Hepatocyte (in vitro differentiated cells): ENCODE measurements at regions not wholly inside any gene's neighbourhood (a gene's known extent, or its start where the extent isn't known, plus 50 kb on each side); places are given as distances from the start of the nearest gene placed in this dataset.

ENCODE experiments used
- DNase-seq: peaks from one replicate; pipeline ENCODE4 v3.0.0-alpha.2; 2016; ENCODE audit warnings: low spot score
- H2AFZ ChIP-seq: fragments of 200-600 bp; sonication (generic); 2 replicates; pipeline ENCODE4 v1.6.0; 2016; ENCODE audit warnings: antibody characterized with exemption, mild to moderate bottlenecking
- H3K27ac ChIP-seq: fragments of 200-600 bp; sonication (generic); 2 replicates; pipeline ENCODE4 v1.5.1; 2016; ENCODE audit warnings: mild to moderate bottlenecking
- H3K27me3 ChIP-seq: fragments of 200-600 bp; sonication (generic); 2 replicates; pipeline ENCODE4 v1.6.1; 2016
- H3K36me3 ChIP-seq: fragments of 200-600 bp; sonication (generic); replicated peaks from 2 replicates; pipeline ENCODE4 v1.5.1; 2016; ENCODE audit warnings: low read depth; ENCODE audit not compliant: insufficient read depth
- H3K4me1 ChIP-seq: fragments of 200-600 bp; sonication (generic); 2 replicates; pipeline ENCODE4 v1.5.1; 2016; ENCODE audit warnings: mild to moderate bottlenecking, moderate library complexity; ENCODE audit not compliant: insufficient read depth
- H3K4me2 ChIP-seq: fragments of 200-600 bp; sonication (generic); 2 replicates; pipeline ENCODE4 v1.6.0; 2016
- H3K4me3 ChIP-seq: fragments of 200-600 bp; sonication (generic); 2 replicates; pipeline ENCODE4 v1.5.1; 2016; ENCODE audit warnings: mild to moderate bottlenecking
- H3K79me2 ChIP-seq: fragments of 200-600 bp; sonication (generic); 2 replicates; pipeline ENCODE4 v1.6.0; 2017; ENCODE audit warnings: mild to moderate bottlenecking
- H3K9me2 ChIP-seq: fragments of 200-600 bp; sonication (generic); replicated peaks from 2 replicates; pipeline ENCODE4 v1.6.0; 2017; ENCODE audit warnings: mild to moderate bottlenecking; ENCODE audit not compliant: insufficient read depth
- H3K9me3 ChIP-seq: fragments of 200-600 bp; sonication (generic); 2 replicates; pipeline ENCODE4 v1.5.1; 2016; ENCODE audit warnings: low read depth, mild to moderate bottlenecking
- H4K20me1 ChIP-seq: fragments of 200-600 bp; sonication (generic); 2 replicates; pipeline ENCODE4 v1.6.0; 2016; ENCODE audit warnings: mild to moderate bottlenecking; ENCODE audit not compliant: insufficient read depth, poor library complexity, severe bottlenecking
- CTCF ChIP-seq: fragments of 200-600 bp; sonication (generic); IDR thresholded peaks from 2 replicates; pipeline ENCODE4 v1.5.1; 2016; ENCODE audit warnings: antibody characterized with exemption, mild to moderate bottlenecking; ENCODE audit not compliant: poor library complexity
- EZH2 ChIP-seq: fragments of 200-600 bp; sonication (generic); IDR thresholded peaks from 2 replicates; pipeline ENCODE4 v1.6.1; 2016; ENCODE audit warnings: antibody characterized with exemption, mild to moderate bottlenecking, borderline replicate concordance
- EZH2phosphoT487 ChIP-seq: fragments of 200-600 bp; sonication (generic); IDR thresholded peaks from one replicate; pipeline ENCODE4 v1.6.1; 2018; ENCODE audit warnings: antibody characterized with exemption, mild to moderate bottlenecking, low read depth, moderate library complexity; ENCODE audit not compliant: unreplicated experiment, severe bottlenecking
- WGBS: methylation state at CpG from one replicate; pipeline ENCODE4 v1.1.6; 2016; ENCODE audit warnings: low lambda C conversion rate; ENCODE audit errors: missing lambda C conversion rate; 5-methylcytosine and 5-hydroxymethylcytosine counted together

GRCh38 chr16:77588389-77588788 is 133.9 kb upstream of the NUDT7 start:
- no peak overlapping the region for H3K27ac ChIP-seq
- H3K4me1 ChIP-seq = no peaks in the 10 kb centered on the region
- H3K9me3 ChIP-seq = no peaks in the 10 kb centered on the region
- no peaks in the 10 kb centered on the region for H3K79me2 ChIP-seq
- no peak overlapping the region for H2AFZ ChIP-seq
- 56% methylated on average over 3 of the region's 3 CpGs for WGBS
- H3K4me2 ChIP-seq = no peak overlapping the region
- TF ChIP-seq CTCF = no peak
- no peak for DNase-seq
- no peaks in the 10 kb centered on the region for H3K9me2 ChIP-seq
- H3K27me3 ChIP-seq = no peaks in the 10 kb centered on the region
- H3K4me3 ChIP-seq = no peak overlapping the region
- no peaks in the 10 kb centered on the region for H4K20me1 ChIP-seq
- no peaks in the 10 kb centered on the region for H3K36me3 ChIP-seq

GRCh38 chr16:77589071-77589765 is 133.1 kb upstream of the NUDT7 start:
- H3K9me3 ChIP-seq = no peaks in the 10 kb centered on the region
- no peaks in the 10 kb centered on the region for H4K20me1 ChIP-seq
- no peak overlapping the region for H3K27ac ChIP-seq
- no peaks in the 10 kb centered on the region for H3K27me3 ChIP-seq
- no peaks in the 10 kb centered on the region for H3K4me1 ChIP-seq
- no peaks in the 10 kb centered on the region for H3K9me2 ChIP-seq
- H2AFZ ChIP-seq = no peak overlapping the region
- no peak overlapping the region for H3K4me2 ChIP-seq
- 77% methylated on average over 10 of the region's 10 CpGs for WGBS
- no peaks in the 10 kb centered on the region for H3K36me3 ChIP-seq
- H3K79me2 ChIP-seq = no peaks in the 10 kb centered on the region
- TF ChIP-seq EZH2phosphoT487 (no peak), CTCF (no peak), EZH2 (no peak)
- DNase-seq = no peak
- no peak overlapping the region for H3K4me3 ChIP-seq

GRCh38 chr16:77590707-77591106 is 131.6 kb upstream of the NUDT7 start:
- no peaks in the 10 kb centered on the region for H3K79me2 ChIP-seq
- H2AFZ ChIP-seq = no peak overlapping the region
- no peak for TF ChIP-seq EZH2
- TF ChIP-seq CTCF = no peak
- TF ChIP-seq EZH2phosphoT487 = no peak
- H3K4me1 ChIP-seq = no peaks in the 10 kb centered on the region
- 87% methylated on average over 9 of the region's 9 CpGs for WGBS
- no peaks in the 10 kb centered on the region for H3K36me3 ChIP-seq
- H3K9me2 ChIP-seq = no peaks in the 10 kb centered on the region
- no peak for DNase-seq
- H3K4me3 ChIP-seq = no peak overlapping the region
- no peaks in the 10 kb centered on the region for H4K20me1 ChIP-seq
- H3K27me3 ChIP-seq = no peaks in the 10 kb centered on the region
- no peak overlapping the region for H3K27ac ChIP-seq
- no peak overlapping the region for H3K4me2 ChIP-seq
- no peaks in the 10 kb centered on the region for H3K9me3 ChIP-seq

GRCh38 chr16:77591347-77591746 is 131.0 kb upstream of the NUDT7 start:
- H3K27ac ChIP-seq = no peak overlapping the region

More at GRCh38 chr16:77591347-77591746, 131.0 kb upstream of the NUDT7 start:
- H3K4me3 ChIP-seq = no peak overlapping the region
- no peaks in the 10 kb centered on the region for H3K79me2 ChIP-seq
- TF ChIP-seq EZH2 (no peak), EZH2phosphoT487 (no peak), CTCF (no peak)
- no peaks in the 10 kb centered on the region for H3K9me2 ChIP-seq
- H3K9me3 ChIP-seq = no peaks in the 10 kb centered on the region
- WGBS = 77% methylated on average over 6 of the region's 6 CpGs
- H2AFZ ChIP-seq = no peak overlapping the region
- H3K4me1 ChIP-seq = no peaks in the 10 kb centered on the region
- H3K27me3 ChIP-seq = no peaks in the 10 kb centered on the region
- DNase-seq = no peak
- no peak overlapping the region for H3K4me2 ChIP-seq
- no peaks in the 10 kb centered on the region for H3K36me3 ChIP-seq
- H4K20me1 ChIP-seq = no peaks in the 10 kb centered on the region
